ENCODE measurements at regions not wholly inside any gene's neighbourhood (a gene's known extent, or its start where the extent isn't known, plus 50 kb on each side); places are given as distances from the start of the nearest gene placed in this dataset.

DNA sequence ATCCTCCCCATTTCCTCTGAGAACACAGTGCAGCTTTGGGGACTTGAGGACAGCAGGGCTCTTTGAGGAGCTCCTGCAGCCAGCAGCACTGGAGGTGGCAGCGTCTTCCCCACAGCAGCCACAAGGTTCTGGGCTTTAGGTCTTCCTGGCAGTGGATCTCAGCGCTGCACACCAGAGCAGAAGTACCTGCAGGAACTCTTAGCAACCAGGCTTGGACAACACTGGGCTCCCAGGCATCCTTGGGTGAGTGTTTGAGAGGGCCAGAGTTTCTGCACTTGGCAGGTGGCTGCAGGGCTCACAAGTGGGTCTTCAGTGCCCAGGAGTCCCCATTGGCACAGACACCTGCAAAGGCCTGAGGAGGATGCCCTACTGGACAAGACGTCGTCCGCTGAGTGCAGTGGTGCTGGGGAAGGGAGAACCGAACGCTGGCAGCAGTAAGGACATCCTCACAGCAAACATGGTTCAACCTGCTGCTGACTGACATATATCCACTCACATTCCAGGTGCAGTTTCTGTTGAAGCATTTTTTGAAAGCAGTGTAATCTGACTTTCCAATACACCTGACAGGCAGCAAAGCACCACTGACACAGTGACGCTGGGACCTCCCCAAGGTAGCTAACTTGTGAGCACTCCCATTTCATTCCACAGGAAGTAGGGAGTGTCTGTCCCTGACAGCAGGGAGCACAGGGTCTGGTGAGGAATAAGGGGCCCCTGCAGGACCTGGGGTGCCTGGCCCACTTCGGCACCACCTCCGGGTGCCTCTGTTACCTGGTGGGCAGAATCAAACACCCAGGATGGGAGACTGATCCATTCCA is 149.9 kb upstream of the COPS8 start:
- TF ChIP-seq POLR2AphosphoS5 (IDR thresholded peaks at IDR 0.05; ENCODE audit: low read depth, low read length) (no peak), POLR2A (IDR thresholded peaks at IDR 0.05; ENCODE audit: low read depth, low read length) (no peak), POU2F2 (IDR thresholded peaks at IDR 0.05; ENCODE audit: low read depth, low read length) (no peak), SPI1 (IDR thresholded peaks at IDR 0.05; ENCODE audit: low read depth, low read length) (no peak)
